Activated T-helper 9 cell treated with anti-CD3 and anti-CD28 coated beads, Interleukin-2, amount 50 U/mL, for 16 hours (primary cell): ENCODE measurements at regions not wholly inside any gene's neighbourhood (a gene's known extent, or its start where the extent isn't known, plus 50 kb on each side); places are given as distances from the start of the nearest gene placed in this dataset.

Source experiments
- DNase-seq: peaks from one replicate; pipeline ENCODE4 v3.0.0-alpha.2; 2020; ENCODE audit warnings: low read depth

DNA sequence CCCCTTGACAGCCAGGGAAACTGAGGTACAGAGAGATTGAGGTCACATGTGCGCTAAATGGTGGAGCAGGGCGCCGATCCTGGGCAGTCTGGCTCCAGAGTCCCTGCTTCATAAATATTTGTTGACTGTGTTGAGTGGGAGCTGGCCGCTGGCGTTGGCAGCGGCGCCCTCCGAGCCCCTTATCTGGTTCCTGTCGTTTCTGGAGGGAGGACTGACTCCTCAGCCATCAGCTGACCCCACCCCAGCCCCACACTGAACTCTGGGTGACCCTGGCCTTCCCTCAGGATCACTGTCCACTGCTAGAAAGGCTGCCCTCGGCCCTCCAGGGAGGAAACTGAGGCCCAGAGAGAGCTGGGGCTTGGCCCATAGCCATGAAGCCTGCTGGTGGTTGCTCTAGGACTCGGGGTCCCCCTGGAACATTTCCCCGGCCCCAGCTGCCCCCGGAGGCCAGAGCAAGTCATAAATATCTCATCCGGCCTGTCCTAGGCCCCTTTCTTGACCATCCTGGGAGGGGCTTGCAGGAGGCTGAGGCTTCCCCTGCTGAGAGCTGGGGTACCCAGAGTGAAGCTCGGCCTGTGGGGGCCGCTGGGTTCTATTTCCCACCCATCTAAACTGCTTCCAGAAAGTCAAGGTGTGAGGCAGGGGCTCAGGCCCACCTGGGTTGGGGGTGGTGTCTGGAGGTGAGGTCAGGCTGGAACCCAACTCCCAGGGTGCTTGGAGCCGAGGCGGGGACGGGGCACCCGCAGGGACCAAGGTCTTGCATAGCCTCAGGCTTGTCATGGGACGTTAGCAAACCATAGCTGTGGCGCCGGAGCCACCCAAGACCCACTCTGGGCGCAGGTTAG is 51.7 kb upstream of the GSE1 start:
- no peak for DNase-seq

DNA sequence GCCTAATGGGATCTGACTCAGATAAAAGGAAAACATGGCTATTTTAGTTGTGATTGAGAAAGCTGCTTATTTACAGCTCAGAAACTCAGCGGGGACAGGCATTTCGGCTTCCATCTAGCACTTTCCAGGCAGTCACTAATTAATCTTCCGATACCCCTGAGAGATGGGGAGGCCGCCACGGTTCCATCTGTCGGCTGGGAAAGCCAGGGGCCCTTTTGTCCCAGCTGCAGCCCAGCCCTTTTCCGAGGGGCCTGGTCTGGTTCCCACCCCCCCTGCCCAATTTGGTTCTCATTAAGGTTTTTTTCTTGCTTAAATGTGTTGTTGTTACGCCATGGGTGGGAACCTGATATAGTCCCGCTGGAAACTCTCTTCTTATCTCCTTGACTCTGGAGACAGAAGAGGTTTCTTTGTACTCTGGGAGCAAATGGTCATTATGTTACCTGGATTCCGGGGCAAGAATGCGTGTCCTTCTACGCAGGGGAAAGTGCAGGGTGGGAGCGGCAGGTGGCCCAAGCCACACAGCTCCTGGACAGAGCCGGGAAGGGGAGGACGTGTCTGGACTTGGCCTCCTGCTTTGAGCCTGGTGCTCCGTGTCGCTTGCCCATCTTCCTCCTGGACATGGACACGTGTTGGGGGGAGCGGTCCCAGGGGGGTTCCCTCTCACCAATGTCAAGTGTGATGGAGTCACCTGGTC is 50.9 kb upstream of the GSE1 start:
- no peak for DNase-seq

DNA sequence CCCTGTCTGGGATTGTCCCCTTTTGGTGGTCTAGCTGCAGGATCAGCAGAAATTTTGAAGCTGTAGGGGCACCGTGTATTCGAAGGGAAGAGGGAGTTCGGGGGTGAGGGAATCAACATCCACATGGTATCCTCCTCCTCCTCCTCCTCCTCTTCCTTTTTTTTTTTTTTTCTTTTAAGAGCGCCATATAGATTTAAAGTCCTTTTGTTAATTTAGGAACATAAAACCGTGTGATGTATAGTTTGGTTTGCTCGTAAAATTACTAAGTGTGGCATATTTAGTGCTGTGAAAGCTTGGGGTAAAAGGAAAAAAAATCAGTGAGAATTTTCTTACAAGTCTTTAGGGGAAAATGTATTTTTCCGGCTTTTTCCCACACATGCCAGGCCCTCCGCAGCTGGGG is 50.1 kb upstream of the GSE1 start:
- no peak for DNase-seq
